Inferior parietal cortex (tissue), 1 donor: ENCODE measurements at regions not wholly inside any gene's neighbourhood (a gene's known extent, or its start where the extent isn't known, plus 50 kb on each side); places are given as distances from the start of the nearest gene placed in this dataset.

ENCODE experiments used
- DNase-seq: peaks from one replicate; pipeline ENCODE4 v3.0.0-alpha.2; 2016; ENCODE audit errors: extremely low spot score

DNA sequence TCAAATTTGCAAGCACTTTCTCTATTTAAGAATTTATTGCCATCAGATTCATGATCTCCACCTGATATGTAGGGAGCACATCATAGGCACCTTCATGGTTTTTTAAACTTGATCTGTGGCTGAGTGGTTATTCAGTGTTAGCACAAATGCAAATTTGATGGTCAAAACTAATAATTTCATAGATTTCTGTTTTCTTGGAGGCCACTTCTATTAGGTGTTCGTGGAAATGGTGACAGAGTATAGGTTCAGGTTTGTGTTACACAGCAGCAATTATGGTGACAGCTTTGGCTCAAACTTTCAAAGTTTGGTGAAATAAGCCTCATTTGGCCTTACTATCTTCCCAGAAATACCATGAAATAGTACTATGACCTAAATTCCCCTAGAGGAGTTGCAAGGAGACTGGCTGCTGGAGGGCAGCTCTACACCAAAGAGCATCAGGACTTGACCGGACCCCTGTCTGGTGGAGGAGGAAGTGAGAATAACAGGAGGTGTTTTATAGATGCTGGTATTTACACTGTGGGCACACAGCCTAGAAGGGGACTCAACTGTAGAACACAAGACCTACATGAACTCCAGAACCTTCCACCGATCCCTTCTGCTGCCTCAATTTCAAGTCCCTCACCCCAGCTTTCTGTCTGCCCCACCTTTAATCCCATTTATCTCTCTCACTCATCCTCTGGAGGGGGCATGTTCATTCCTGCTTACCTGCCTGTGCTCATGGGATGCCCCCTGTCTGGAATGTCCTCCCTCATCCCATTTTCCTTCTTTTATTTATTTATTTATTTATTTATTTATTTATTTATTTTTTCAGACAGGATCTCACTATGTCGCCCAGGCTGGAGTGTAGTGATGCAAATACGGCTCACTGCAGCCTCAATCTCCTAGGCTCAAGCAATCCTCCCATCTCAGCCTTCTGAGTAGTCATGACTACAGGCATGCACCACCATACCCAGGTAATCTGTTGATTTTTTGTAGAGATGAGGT, 132.9 kb upstream of the SIX2 start:
- DNase-seq, result no peak

DNA sequence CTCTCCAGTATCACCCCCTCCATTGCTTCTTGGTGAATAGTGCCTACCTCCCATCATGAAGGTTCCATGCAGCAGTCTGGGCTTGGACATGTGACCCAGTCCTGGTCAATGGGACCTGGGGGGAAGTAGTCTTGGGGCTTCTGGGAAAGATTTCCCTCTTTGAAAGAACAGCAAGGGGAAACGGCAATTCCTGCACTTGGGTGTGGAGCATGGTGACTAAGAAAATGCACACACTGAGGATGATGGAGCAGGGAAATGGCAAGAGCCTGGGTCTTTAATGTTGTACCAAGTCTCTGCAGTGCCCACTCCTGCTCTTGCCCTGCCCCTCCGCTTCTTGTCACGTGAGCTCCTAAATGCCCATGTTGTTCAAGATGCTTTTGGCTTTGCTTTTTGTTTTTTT, 131.4 kb upstream of the SIX2 start:
- DNase-seq, result no peak

DNA sequence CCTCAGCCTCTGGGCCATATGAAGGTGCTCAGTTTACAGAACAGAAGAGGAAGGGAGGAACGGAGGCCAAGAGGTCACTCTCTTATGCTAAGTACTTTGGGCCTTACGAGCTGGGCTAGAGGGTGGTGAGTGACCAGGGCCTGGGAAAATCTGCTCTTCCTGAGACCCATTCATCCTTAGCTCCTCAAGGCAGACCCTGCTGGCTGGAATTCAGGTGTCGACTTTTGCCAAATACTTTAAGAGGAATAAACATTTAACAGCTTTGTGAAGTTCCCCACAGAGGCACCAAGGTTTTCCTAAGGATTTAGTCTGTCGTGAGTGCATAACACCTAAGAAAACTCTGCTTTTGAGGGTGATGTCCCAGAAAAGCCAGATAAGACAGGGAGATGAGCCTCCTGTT, 129.7 kb upstream of the SIX2 start:
- DNase-seq, result no peak

DNA sequence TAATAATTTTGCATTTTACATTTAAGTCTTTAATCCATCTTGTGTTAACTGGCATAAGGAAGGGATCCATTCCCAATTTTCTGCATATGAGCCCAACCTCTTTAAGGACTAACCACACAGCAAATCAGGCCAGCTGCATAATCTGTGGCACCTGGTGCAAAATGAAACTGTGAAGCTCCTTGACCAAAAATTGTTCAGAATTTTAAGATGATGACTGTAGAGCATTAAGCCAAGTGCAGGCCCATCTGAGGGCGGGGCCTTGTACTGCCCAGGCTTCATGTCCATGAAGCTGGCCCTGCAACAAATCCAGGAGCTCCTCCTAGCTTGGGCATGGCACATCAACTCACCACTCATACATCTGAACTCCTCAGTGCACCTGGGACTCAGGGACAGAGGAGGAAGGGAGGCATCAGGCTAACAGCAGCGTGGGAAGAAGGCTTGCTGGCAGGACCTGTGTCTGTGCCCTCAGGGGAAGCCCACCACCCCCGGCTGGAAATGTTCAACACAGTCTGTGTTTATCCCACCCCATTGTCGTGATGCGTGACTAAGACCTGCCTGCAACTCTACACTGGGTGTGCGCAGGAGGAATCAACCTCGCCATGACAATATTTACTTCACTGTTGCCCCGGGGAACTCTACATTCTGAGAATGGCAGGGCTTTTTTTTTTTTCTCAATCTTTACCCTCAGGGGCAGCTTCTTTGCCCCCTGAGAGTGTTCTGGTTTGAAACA, 128.9 kb upstream of the SIX2 start:
- no peak for DNase-seq

DNA sequence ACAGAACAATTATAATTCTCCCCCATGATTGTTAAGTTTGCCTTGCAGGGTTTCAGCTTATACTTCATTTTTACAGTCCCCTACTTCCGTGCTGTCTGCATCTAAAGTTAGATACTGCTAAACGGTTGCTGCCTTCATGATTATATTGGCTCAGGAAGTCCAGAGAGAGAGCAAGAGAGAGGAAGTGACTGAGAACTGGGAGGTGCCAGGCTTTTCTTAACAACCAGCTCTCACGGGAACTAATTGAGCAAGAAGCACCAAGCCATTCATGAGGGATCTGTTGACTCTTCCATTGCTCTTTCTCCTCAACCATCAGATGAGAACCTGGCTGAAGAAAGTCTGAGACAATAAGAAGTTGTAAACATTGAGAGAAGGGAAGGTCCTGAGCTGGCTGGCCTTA, 125.5 kb upstream of the SIX2 start:
- no peak for DNase-seq

DNA sequence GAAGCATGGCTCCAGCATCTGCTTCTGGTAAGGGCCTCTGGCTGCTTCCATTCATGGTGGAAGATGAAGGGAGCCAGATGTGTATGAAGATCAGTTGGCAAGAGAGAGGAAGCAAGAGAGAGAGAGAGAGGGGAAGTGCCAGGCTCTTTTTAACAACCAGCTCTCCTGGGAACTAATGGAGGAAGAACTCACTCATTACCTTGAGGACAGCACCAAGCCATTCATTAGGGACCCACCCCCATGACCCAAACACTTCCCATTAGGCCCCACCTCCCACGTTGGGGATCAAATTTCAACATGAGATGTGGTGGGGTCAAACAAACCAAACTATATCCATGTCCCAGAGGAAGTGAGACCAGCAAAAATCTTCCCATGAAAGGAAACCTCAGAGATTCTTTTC, 124.8 kb upstream of the SIX2 start:
- no peak for DNase-seq

DNA sequence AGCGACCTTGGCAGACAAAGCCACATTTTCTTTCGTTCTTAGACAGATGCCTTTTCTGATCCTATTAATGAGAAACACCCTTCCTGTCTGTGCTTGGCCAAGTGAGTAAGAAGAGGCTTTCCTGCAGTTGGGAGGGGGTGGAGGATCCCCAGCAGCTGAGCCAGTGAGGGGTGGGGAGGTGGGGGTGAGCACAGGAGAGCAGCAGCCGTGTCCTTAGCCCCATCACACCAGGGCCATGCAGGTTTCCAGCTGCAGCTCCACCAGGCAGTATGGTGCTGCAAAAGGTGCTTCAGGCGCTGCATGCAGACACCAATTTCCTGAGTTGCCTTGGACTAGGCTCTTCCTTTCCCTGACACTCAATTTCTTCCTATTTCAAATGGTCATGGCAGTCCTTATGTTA, 123.3 kb upstream of the SIX2 start:
- DNase-seq, result no peak

DNA sequence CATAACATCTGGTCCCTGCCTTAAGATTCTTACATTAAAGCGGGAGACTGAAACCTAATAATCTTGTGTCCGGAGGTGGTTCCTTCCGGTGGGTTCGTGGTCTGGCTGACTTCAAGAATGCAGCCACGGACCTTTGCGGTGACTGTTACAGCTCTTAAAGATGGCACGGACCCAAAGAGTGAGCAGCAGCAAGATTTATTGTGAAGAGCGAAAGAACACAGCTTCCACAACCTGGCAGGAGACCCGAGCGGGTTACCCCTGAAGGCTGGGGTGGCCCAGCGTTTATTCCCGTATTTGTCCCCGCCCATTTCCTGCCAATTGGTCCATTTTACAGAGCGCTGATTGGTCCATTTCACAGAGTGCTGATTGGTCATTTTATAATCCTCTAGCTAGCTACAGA, 122.3 kb upstream of the SIX2 start:
- no peak for DNase-seq

DNA sequence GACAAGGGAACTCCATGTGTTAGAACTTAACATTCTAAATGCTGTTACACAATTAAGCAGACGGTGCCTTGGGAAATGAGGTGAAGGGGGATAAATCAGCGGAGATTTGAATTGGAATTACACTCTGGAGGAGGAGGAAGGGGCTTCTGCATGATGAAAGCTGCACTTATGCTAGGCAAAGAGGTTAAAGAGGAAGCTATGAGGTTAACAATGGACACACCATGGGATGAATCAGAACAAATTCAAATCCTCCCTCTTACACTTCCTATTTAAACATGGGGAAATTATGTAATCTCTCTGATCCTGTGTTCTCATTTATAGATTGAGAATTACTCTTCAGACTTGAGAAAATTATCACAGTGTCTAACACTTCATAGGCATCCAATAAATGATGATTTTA, 121.5 kb upstream of the SIX2 start:
- DNase-seq, result no peak

DNA sequence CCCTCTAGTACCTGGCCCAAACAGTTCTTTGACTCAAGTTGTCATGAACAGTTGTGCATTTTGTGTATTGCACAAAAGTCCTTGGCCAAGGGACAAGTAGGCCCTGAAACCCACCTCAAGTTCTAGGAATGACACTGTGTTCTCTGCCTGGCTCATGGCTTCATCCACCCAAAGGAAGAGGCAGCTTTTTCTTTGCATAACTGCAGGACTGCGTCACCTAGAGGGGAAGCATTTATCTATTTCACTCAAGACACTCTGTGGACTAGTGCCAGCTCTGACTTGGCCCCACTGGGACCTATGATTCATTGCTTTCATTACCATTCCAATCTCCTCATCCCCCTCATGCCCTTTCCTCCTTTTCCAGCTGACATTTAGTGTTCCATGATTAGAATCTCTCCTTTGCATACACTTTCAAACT, 119.3 kb upstream of the SIX2 start:
- no peak for DNase-seq

DNA sequence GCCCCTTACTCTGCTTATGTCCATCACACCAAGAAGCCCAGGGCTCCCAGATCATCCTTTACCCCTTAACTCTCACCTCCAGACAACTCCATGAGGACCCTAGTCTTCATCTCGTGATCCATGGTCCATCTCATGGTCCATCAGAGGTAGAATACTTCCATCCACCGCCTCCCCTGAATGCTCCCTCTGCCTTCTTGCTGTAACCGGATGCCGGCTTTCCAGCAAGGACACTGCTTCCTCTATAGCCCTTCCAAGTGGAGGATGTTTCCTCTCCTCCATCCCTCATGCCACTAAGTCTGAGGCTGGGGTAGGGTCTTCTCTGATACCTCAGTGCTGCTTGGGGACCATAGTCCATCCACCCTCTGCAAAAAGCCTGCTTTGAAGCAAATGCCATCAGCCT, 118.6 kb upstream of the SIX2 start:
- DNase-seq, result no peak

DNA sequence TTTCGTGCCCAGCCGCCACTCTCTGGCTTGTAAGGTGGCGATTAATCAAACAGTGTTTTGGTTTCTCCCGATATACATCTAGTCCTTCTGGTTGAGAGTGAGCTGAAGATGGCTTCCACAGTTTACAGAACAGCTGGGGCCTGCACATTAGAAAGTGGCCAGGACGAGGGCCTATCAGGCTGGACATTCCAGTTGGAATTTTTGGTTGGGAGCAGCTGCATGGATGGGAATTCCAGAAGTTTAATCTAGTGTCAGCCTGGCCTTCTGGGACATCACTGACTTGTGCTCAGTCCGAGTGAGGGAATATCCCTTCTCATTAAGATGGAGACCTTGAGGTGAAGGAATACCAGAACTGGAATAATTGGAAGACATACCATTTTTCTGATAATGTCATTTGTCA, 118.1 kb upstream of the SIX2 start:
- no peak for DNase-seq

DNA sequence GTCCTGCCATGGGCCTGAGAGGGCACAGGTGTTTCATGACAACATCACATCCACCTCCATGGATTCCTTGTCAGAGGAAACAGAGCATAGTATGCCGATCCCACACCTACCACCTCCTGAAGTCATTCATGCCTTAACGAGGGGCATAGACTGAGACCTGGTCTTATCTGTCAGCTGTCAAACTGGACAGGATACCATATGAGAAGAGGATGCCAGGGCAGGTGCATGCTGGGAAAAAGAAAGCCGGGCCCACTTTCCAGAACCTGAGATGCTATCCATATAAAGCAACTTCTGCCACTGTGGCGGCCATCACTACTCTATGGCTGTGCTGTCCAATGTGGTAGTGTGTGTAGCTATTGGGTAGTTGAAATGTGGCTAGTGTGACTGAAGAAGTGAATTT, 116.0 kb upstream of the SIX2 start:
- DNase-seq, result no peak

DNA sequence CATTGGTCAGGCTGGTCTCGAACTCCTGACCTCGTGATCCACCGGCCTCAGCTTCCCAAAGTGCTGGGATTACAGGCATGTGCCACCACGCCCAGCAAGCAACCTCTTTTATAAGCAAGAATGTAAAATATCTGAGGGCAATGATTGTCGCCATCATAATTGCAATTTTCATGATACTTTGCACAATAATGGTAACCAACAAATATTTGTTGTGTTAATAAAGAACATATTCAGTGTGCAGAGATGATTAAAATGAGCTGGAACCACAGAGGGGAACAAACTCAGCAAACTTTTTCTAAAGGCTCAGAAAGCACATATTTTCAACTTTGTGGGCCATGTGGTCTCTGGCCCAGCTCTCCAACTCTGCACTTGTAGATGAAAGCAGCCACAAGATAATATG, 115.2 kb upstream of the SIX2 start:
- DNase-seq, result no peak

DNA sequence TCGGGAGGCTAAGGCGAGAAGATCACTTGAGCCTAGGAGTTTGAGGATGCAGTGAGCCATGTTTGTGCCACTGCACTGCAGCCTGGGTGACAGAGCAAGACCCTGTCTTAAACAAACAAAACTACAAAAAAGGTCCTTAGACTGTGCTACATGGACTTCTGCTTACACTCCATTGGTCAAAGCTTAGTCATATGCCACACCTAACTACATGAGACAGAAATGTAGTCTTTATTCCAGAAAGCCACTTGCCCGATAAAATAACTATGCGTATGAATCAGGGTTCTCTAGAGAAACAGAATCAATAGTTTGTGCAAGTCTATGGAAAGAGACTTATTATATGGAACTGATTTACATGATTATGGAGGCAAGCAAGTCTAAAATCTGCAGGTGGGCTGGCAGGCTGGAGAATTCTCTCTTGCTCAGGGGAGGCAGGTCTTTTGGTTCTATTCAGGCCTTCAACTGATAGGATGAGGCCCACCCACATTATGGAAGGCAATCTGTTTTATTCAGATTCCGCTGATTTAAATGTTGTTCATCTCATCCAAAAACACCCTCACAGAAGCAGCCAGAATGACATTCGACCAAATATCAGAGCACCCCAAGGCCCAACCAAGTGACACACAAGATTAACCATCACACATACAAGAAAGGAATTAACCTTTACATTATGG, 114.4 kb upstream of the SIX2 start:
- no peak for DNase-seq

DNA sequence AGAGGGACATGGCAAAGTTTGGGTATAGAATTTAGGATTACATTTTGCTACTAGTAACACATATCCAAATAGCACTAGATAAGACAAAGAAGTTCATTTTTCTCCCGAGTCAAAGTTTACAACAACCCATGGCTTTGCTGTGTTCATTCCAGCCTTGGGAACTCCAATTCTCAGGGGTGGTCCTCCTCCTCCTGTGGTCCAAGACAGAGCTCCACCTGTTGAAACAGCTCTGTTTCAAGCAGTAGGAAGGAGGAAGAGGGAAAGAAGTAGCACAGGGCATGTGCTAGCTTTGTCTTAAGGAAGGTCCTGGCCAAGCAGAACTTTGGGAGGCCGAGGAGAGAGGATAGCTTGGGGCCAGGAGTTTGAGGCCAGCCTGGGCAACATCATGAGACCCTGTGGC, 113.8 kb upstream of the SIX2 start:
- DNase-seq, result no peak

DNA sequence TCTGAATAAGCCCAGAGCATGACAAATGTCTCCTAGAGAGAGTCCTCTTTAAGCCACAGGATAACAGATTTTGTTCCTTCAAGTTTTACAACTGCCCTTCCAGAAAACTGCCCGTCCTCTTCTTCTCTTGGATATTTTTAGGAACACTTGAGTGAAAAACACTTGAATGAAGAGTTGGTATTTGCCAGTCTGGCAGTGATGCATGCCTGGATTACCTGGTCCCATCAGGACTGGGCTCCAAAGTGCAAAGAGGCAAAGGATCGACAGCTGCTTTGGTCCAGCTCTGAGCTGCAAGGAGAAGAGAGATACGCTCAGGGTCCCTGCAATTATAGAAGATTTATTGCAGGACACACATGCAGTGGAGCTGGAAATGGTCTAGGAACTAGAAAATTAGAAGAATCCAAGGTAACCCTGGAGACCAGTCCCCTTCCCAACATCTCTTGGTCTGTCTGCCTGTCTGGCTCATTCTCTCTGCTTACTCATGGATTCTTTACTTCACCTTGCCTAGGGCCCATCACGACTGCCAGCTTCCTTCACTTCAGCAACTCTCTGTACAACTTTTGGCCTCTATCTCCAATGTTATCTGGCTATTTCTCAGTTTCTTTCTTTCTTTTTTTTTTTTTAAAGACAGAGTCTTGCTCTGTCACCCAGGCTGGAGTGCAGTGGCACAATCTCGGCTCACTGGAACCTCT, 112.1 kb upstream of the SIX2 start:
- DNase-seq, result no peak

DNA sequence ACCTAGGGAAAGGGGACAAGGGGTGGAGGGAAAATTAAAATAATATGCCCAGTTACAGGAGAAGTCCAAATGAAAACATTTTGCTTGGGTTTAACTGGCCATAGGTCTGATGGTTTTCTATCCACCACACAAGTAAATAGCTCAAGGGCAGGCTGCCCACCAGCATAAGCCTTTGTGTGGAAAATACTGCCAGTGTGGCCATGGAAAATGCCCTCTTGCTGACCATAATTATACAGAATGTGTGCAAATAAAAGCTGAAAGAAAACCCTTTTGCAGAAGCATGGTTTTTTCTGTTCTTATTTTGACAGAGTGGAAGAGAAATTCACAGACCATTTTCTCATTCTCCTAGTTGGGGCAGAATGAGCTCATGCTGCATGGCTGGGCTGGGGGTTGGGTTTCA, 111.3 kb upstream of the SIX2 start:
- DNase-seq, result no peak

DNA sequence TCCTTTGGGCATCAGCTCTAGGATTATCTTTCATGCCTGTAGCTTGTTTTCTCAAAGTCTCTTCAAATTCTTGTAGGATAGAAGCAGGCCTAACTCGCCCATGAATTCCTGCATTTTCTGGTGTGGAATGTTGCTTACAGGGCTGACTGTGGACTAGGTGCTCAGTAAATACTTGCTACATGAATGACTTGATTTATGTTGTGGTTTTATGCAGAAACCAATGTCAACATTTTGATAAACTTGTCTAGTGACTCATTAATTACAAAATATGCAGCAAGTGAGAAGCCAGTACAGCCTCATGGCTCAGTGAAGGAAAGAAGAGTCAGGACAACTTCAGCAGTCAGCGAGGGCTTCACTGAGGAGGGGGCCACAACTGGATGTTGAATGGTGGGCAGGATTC, 110.6 kb upstream of the SIX2 start:
- no peak for DNase-seq

DNA sequence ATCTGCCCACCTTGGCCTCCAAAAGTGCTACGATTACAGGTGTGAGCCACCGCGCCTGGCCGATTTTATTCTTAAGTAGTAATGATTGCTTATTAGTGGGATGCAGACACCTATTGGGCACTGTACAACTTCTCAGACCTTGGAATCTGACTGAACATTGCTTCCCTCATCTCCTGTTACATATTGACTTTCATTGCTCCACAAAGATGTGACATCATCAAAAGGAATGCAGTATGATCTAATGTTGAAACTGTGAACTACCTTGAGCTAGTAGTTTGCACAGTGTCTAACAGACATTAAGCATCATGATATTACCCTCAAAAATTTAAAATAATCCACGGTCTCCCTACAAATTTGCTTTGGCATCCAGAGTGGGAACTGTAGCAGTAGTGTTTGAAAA, 109.8 kb upstream of the SIX2 start:
- DNase-seq, result no peak

DNA sequence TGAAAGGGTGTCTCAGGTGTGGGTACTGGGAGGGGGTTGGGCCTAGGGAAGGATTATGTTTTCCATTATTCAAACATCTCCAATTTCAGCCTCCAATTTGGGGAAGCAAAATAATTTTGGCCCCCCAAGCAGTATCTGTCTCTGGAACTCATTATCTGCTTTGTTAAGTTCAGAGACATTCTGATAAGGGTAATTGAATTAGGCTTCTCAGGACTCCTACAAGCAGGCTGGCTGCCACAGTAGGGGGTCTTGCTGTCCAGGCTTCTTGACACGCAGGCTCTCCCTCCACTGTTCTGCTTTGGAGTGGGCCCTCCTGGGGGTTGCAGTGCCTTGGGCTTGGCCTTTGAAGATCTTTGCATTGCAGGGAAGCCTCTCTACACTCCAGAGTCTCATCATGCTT, 108.1 kb upstream of the SIX2 start:
- DNase-seq, result no peak

DNA sequence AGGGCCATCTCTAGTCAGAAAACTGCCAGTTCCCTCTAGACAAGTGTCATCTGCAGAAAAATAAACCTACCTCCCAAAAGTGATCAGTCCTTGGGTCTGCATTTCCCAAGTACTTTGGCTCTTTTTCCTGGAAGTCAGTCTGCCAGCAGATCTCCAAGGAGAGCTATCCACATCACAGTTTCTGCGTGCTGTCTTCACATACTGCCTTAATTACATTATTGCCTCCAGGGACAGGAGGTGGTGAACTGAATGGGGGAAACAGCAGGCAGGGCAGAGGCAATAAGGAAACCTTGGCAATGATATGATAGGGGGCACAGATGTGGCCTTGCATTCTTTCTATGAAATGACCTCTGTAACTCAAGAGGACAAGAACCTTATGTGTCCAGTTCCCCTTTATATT, 105.9 kb upstream of the SIX2 start:
- no peak for DNase-seq
